ENCODE measurements at regions not wholly inside any gene's neighbourhood (a gene's known extent, or its start where the extent isn't known, plus 50 kb on each side); places are given as distances from the start of the nearest gene placed in this dataset.

- H3K4me3 ChIP-seq (ENCODE audit: low read depth, low read length), result no peak overlapping the region
- no peak for DNase-seq (ENCODE audit: low read depth)
- no peak for TF ChIP-seq CTCF (IDR thresholded peaks at IDR 0.05; ENCODE audit: insufficient read depth, low read length)
Observed at GRCh38 chr14:38751459-38751858, 351.6 kb downstream of the SEC23A start.

GRCh38 chr14:38749936-38750335, 353.1 kb downstream of the SEC23A start:
- no peak for DNase-seq (ENCODE audit: low read depth)
- no peak overlapping the region for H3K4me3 ChIP-seq (ENCODE audit: low read depth, low read length)
- TF ChIP-seq CTCF (IDR thresholded peaks at IDR 0.05; ENCODE audit: insufficient read depth, low read length), result no peak

DNA sequence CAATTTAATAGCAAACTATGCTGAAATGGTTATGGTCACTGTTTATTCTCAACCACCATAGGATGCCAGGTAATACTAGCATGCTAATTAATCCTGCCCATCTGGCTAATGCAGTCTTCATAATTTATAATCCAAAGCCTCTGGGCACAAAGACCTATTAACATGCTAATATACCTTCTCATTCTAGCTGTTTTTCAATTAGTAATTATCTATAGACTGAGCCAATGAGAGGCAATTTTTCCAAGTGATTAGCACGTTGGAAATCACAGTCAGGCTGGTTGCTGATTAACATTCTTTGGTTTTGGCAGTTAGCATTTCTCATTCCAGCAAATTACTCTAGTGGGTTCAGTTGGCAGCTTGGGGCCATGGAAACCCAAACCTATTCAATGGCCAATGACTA, 357.2 kb downstream of the SEC23A start:
- TF ChIP-seq CTCF (IDR thresholded peaks at IDR 0.05; ENCODE audit: insufficient read depth, low read length), result no peak
- DNase-seq (ENCODE audit: low read depth), result no peak
- H3K4me3 ChIP-seq (ENCODE audit: low read depth, low read length), result no peak overlapping the region

DNA sequence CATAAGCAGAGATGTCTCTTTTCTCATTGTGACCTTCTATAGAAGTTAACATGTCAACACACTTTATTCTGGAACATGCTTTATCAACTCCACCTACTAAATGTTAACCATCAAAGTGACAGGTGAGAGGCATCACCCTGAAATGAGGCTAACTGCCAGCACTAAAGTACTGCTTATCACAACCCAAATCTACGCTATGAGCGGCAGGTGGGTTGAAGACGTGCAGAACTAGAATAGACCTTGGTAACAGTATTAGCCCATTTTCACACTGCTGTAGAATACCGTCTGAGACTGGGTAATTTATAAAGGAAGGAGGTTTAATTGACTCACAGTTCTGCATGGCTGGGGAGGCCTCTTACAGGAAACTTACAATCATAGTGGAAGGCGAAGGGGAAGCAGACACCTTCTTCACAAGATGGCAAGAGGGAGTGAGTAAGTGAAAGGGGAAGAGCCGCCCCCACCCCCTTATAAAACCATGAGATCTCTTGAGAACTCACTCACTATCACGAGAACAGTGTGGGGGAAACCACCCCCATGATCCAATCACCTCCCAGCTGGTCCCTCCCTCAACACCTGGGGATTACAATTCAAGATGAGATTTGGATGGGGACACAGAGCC, 359.0 kb downstream of the SEC23A start:
- no peak for DNase-seq (ENCODE audit: low read depth)

DNA sequence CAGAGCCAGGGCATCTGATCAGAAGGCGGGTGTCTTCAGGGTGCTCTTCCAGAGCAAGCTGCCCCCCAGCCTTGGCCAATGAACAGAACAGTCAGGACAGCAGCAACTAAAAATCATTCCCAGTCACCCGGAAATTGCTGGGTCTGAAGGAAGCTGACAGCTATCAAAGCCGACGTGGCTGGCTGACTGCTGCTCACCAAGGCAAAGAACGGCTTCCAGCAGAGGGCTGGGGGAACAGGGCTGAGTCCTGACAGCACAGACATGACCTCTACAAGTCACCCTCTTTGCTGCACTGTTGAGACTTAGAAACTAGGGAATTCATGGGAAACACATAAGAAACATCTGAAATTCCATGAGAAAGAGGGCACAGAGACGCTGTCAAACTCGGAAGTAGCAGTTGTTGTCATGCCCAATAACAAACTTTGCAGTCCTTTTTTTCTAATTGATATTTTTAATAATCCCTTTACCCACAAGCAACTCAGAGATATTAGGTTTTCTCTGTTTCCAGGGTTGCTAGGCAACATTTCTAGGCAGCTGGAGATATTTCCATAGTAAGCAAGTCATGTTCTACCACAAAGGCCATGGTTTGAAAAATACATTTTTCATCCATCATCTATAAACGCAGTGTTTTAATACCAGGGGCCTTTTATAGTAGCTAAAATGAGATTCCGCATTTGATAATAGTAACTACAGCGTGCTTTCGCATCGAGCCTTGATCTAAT, 365.2 kb downstream of the SEC23A start:
- H3K4me3 ChIP-seq (ENCODE audit: low read depth, low read length), result no peak overlapping the region
- no peak for DNase-seq (ENCODE audit: low read depth)
- TF ChIP-seq CTCF (IDR thresholded peaks at IDR 0.05; ENCODE audit: insufficient read depth, low read length), result no peak

More for the DNA sequence above, 359.0 kb downstream of the SEC23A start:
- H3K4me3 ChIP-seq (ENCODE audit: low read depth, low read length), result no peak overlapping the region
- TF ChIP-seq CTCF (IDR thresholded peaks at IDR 0.05; ENCODE audit: insufficient read depth, low read length), result no peak

- H3K4me3 ChIP-seq (ENCODE audit: low read depth, low read length), result no peak overlapping the region
- TF ChIP-seq CTCF (IDR thresholded peaks at IDR 0.05; ENCODE audit: insufficient read depth, low read length), result no peak
- DNase-seq (ENCODE audit: low read depth), result no peak
Observed at GRCh38 chr14:38735005-38735404, 368.0 kb downstream of the SEC23A start.
